Calu3 (cell line): ENCODE measurements at regions not wholly inside any gene's neighbourhood (a gene's known extent, or its start where the extent isn't known, plus 50 kb on each side); places are given as distances from the start of the nearest gene placed in this dataset.
"Not testable (repeated sequence)": the region's sequence is repeated elsewhere in the genome, so short reads cannot be mapped to it uniquely, and the experiment has no call there.

ENCODE experiments used
- BruUV-seq: library from RNA; stranded (reverse); fragments of 400-500 nt; replicated peaks from 2 replicates; lab custom pipeline; 2021; lab: Mats Ljungman, UMichigan
- CTCF ChIA-PET: fragments of 300-600 bp; sonication (Branson Sonifier 250); formaldehyde crosslinking; loops from one replicate; lab custom pipeline; 2022; ENCODE audit warnings: antibody characterized with exemption; lab: Charles Lee
- DNase-seq: peaks from one replicate; pipeline ENCODE4 v3.0.0; 2022
- H3K27ac Mint-ChIP-seq: one replicate; pipeline ENCODE4 v1.8.0; 2022; ENCODE audit warnings: mixed read lengths; ENCODE audit not compliant: unreplicated experiment
- H3K27me3 Mint-ChIP-seq: one replicate; pipeline ENCODE4 v1.8.0; 2022; ENCODE audit warnings: mixed read lengths; ENCODE audit not compliant: unreplicated experiment
- H3K36me3 Mint-ChIP-seq: one replicate; pipeline ENCODE4 v1.8.0; 2022; ENCODE audit warnings: mild to moderate bottlenecking, moderate library complexity, mixed read lengths; ENCODE audit not compliant: insufficient read depth, unreplicated experiment
- H3K4me1 Mint-ChIP-seq: one replicate; pipeline ENCODE4 v1.8.0; 2022; ENCODE audit warnings: mild to moderate bottlenecking, low read depth, mixed read lengths; ENCODE audit not compliant: unreplicated experiment
- H3K4me3 Mint-ChIP-seq: one replicate; pipeline ENCODE4 v1.8.0; 2022; ENCODE audit warnings: mild to moderate bottlenecking, low read depth, moderate library complexity, mixed read lengths; ENCODE audit not compliant: unreplicated experiment
- H3K9me3 Mint-ChIP-seq: one replicate; pipeline ENCODE4 v1.8.0; 2022; ENCODE audit warnings: low read depth, mixed read lengths; ENCODE audit not compliant: unreplicated experiment
- intact Hi-C: fragments of 100-400 bp; cut with micrococcal nuclease; formaldehyde crosslinking; loops from one replicate; pipeline ENCODE4 v1.10.0; 2022; ENCODE audit not compliant: unreplicated experiment
- TF ChIP-seq, protein P1 (sequence below): fragments of 200-600 bp; IDR thresholded peaks from one replicate; pipeline ENCODE4 v1.8.0; 2022; ENCODE audit warnings: antibody characterized with exemption; ENCODE audit not compliant: unreplicated experiment

DNA sequence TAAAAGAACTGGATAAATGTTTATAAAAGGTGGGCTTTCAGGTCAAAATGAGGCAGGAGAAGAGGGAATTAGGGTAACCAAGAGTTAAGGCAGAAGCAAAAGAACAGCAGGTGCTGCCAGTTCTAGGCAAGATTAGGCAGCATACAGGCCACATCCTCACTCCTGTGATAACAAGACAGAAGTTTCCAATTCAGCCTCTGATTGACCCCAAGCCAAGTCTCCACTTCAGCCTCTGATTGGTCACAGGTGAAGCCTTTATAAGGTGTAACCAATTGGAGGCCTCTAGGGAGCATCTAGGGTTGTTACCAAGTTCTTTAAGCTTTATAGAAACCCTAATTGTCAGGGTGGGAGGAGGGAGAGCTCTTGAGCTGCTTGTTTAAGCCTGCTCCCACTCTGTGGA, 160.8 kb downstream of the MATN1 start:
- no peak overlapping the region for H3K27ac Mint-ChIP-seq
- H3K36me3 Mint-ChIP-seq = no peaks in the 10 kb centered on the region
- no peak for DNase-seq
- peaks cover 6% of the 10 kb centered on the region for H3K9me3 Mint-ChIP-seq
- H3K27me3 Mint-ChIP-seq = peaks cover 41% of the 10 kb centered on the region
- no peaks in the 10 kb centered on the region for H3K4me1 Mint-ChIP-seq
- no TSS peak for BruUV-seq
- H3K4me3 Mint-ChIP-seq = no peak overlapping the region
- CTCF ChIA-PET = no interaction called here
- TF ChIP-seq, protein P1, sequence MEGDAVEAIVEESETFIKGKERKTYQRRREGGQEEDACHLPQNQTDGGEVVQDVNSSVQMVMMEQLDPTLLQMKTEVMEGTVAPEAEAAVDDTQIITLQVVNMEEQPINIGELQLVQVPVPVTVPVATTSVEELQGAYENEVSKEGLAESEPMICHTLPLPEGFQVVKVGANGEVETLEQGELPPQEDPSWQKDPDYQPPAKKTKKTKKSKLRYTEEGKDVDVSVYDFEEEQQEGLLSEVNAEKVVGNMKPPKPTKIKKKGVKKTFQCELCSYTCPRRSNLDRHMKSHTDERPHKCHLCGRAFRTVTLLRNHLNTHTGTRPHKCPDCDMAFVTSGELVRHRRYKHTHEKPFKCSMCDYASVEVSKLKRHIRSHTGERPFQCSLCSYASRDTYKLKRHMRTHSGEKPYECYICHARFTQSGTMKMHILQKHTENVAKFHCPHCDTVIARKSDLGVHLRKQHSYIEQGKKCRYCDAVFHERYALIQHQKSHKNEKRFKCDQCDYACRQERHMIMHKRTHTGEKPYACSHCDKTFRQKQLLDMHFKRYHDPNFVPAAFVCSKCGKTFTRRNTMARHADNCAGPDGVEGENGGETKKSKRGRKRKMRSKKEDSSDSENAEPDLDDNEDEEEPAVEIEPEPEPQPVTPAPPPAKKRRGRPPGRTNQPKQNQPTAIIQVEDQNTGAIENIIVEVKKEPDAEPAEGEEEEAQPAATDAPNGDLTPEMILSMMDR = no peak
- intact Hi-C loops = no loop called here

GRCh38 chr1:30551603-30552002, 171.8 kb downstream of the MATN1 start:
- no peak overlapping the region for H3K27ac Mint-ChIP-seq
- no peaks in the 10 kb centered on the region for H3K9me3 Mint-ChIP-seq
- no peaks in the 10 kb centered on the region for H3K36me3 Mint-ChIP-seq
- H3K4me1 Mint-ChIP-seq = no peaks in the 10 kb centered on the region
- no peak for DNase-seq
- peaks cover 73% of the 10 kb centered on the region for H3K27me3 Mint-ChIP-seq
- CTCF ChIA-PET = interaction anchor here (0.8 kb wide), 1 partner anchor 23 kb away, joined by 3 read pairs; no protein-coding TSS in a partner anchor
- H3K4me3 Mint-ChIP-seq = no peak overlapping the region
- BruUV-seq = no TSS peak
- TF ChIP-seq, protein P1 = no peak
- intact Hi-C loops = no loop called here

DNA sequence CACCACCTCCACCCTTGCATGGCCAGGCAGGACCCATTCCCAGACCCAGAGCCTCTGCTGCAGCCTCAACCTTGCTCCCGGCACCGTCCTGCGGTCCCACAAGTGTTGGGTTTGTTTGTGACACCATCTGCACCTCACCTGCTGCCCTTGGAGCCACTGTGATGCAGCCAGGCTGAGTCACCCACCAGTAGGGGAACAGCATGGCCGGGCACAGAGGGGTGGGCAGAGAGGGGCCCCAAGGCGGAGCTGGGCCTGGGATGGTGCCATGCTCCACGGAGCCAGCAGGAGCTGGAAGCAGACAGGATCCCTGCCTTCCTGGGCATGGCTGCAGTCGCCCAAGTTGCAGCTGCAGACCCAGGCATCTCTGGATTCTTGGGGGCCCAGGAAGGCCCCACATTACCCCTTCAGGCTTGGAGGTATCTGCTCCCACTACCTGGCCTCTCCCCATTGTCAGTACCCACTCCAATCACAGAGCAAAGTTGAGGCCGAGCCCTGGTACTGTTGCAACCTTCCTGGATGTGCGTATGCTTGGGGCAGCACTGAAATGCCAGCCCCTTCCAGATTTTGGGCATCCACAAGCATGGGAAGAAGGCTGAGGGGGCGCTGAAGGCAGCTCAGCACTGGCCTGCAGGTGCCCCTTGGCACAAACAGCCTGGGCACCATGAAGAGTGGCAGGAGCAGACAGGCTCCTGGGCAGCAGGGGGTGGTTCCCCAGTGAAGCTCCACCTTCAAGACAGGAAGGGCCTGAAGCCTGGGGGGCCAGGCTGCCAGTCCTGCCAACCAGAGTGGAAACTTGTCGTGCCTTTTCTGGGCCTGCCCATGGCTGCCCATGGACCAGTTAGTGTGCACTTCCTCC, 172.8 kb downstream of the MATN1 start:
- intact Hi-C loops = no loop called here
- Mint-ChIP-seq H3K27ac (no peak overlapping the region), H3K36me3 (no peaks in the 10 kb centered on the region), H3K4me3 (no peak overlapping the region), H3K4me1 (no peaks in the 10 kb centered on the region), H3K27me3 (peaks cover 74% of the 10 kb centered on the region), H3K9me3 (no peaks in the 10 kb centered on the region)
- TF ChIP-seq, protein P1 = no peak
- CTCF ChIA-PET = no interaction called here
- no peak for DNase-seq
- no TSS peak for BruUV-seq

DNA sequence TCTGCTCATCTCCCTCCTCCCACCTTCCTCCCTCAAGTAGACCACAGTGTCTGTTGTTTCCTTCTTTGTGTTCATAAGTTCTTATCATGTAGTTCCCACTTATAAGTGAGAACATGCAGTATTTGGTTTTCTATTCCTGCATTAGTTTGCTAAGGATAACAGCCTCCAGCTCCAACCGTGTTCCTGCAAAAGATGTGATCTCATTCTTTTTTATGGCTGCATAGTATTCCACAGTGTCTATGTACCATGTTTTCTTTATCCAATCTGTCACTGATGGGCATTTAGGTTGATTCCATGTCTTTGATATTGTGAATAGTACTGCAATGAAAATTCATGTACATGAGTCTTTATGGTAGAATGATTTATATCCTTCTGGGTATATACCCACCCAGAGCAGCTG, 173.5 kb downstream of the MATN1 start:
- H3K36me3 Mint-ChIP-seq, CTCF ChIA-PET, H3K27ac Mint-ChIP-seq, DNase-seq, H3K4me3 Mint-ChIP-seq, intact Hi-C loops, BruUV-seq, H3K4me1 Mint-ChIP-seq, H3K9me3 Mint-ChIP-seq: not testable (repeated sequence)
- peaks cover 81% of the 10 kb centered on the region for H3K27me3 Mint-ChIP-seq

GRCh38 chr1:30548294-30548693, 175.1 kb downstream of the MATN1 start:
- intact Hi-C loops = no loop called here
- Mint-ChIP-seq H3K9me3 (no peaks in the 10 kb centered on the region), H3K27me3 (peaks cover 90% of the 10 kb centered on the region), H3K4me3 (no peak overlapping the region), H3K27ac (no peak overlapping the region), H3K36me3 (no peaks in the 10 kb centered on the region), H3K4me1 (no peaks in the 10 kb centered on the region)
- CTCF ChIA-PET = no interaction called here
- no peak for DNase-seq
- TF ChIP-seq, protein P1 = no peak
- no TSS peak for BruUV-seq

DNA sequence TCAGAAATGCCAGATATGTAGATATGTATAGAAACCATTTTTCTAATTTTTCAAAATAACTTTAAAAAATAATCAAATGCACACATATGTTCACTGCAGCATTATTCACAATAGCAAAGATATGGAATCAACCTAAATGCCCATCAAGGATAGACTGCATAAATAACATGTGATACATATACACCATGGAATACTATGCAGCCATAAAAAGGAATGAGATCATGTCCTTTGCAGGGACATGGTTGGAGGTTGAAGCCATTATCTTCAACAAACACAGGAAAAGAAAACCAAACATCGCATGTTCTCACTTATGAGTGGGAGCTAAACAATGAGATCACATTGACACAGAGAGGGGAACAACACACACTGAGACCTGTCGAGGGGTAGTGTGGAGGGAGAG, 176.1 kb downstream of the MATN1 start:
- intact Hi-C loops, H3K36me3 Mint-ChIP-seq, DNase-seq, H3K27ac Mint-ChIP-seq, H3K9me3 Mint-ChIP-seq, H3K4me3 Mint-ChIP-seq, BruUV-seq, CTCF ChIA-PET, H3K4me1 Mint-ChIP-seq: not testable (repeated sequence)
- H3K27me3 Mint-ChIP-seq = peaks cover 85% of the 10 kb centered on the region
